Endodermal cell (in vitro differentiated cells): ENCODE measurements at regions not wholly inside any gene's neighbourhood (a gene's known extent, or its start where the extent isn't known, plus 50 kb on each side); places are given as distances from the start of the nearest gene placed in this dataset.

Experiments
- DNase-seq: peaks from one replicate; pipeline ENCODE4 v3.0.0-alpha.2; 2017
- H3K27ac ChIP-seq: 2 replicates; pipeline ENCODE4 v1.5.1; 2013; ENCODE audit warnings: mild to moderate bottlenecking, low read depth, low read length, moderate library complexity
- H3K27me3 ChIP-seq: 2 replicates; pipeline ENCODE4 v1.6.1; 2013; ENCODE audit warnings: mild to moderate bottlenecking, low read length, moderate library complexity; ENCODE audit not compliant: insufficient read depth, control insufficient read depth, poor library complexity, severe bottlenecking
- H3K36me3 ChIP-seq: 2 replicates; pipeline ENCODE4 v1.7.0; 2013; ENCODE audit warnings: mild to moderate bottlenecking, low read length, moderate library complexity; ENCODE audit not compliant: control insufficient read depth, insufficient read depth
- H3K4me1 ChIP-seq: one replicate; pipeline ENCODE4 v1.7.0; 2013; ENCODE audit warnings: low read length; ENCODE audit not compliant: control insufficient read depth, insufficient read depth
- H3K4me3 ChIP-seq: 2 replicates; pipeline ENCODE4 v1.5.1; 2013; ENCODE audit warnings: mild to moderate bottlenecking, low read length, moderate library complexity
- H3K9ac ChIP-seq: 2 replicates; pipeline ENCODE4 v1.6.1; 2013; ENCODE audit warnings: mild to moderate bottlenecking, low read length, moderate library complexity; ENCODE audit not compliant: poor library complexity, severe bottlenecking; ENCODE audit errors: extremely low read depth
- H3K9me3 ChIP-seq: 2 replicates; pipeline ENCODE4 v1.6.1; 2013; ENCODE audit warnings: mild to moderate bottlenecking, low read length, moderate library complexity; ENCODE audit not compliant: control insufficient read depth
- H3K27ac Mint-ChIP-seq: 2 replicates; pipeline ENCODE4 v1.8.0; 2020; ENCODE audit warnings: mixed read lengths
- H3K27me3 Mint-ChIP-seq: 2 replicates; pipeline ENCODE4 v1.8.0; 2021; ENCODE audit warnings: mild to moderate bottlenecking, mixed read lengths; ENCODE audit not compliant: insufficient read depth
- H3K36me3 Mint-ChIP-seq: 2 replicates; pipeline ENCODE4 v1.8.0; 2020; ENCODE audit warnings: low read depth, mixed read lengths
- H3K4me1 Mint-ChIP-seq: 2 replicates; pipeline ENCODE4 v1.8.0; 2020; ENCODE audit warnings: mixed read lengths
- H3K4me3 Mint-ChIP-seq: 2 replicates; pipeline ENCODE4 v1.8.0; 2020; ENCODE audit warnings: mild to moderate bottlenecking, moderate library complexity, mixed read lengths
- H3K9me3 Mint-ChIP-seq: 2 replicates; pipeline ENCODE4 v1.8.0; 2020; ENCODE audit warnings: mild to moderate bottlenecking, mixed read lengths
- WGBS, 2 experiments: methylation state at CpG; one replicate each; pipeline versions ENCODE4 v1.1.5 to v1.1.7; 2013; ENCODE audit warnings: missing lambda C conversion rate in 2 of 2, mixed read lengths in 1 of 2; ENCODE audit not compliant: insufficient coverage in 1 of 2, insufficient read length in 1 of 2; 5-methylcytosine and 5-hydroxymethylcytosine counted together
- TF ChIP-seq, protein P1 (sequence below): fragments of 200-600 bp; sonication (generic); conservative IDR thresholded peaks from 2 replicates; pipeline ENCODE4 v1.5.0; 2021; ENCODE audit warnings: antibody characterized with exemption, mild to moderate bottlenecking

DNA sequence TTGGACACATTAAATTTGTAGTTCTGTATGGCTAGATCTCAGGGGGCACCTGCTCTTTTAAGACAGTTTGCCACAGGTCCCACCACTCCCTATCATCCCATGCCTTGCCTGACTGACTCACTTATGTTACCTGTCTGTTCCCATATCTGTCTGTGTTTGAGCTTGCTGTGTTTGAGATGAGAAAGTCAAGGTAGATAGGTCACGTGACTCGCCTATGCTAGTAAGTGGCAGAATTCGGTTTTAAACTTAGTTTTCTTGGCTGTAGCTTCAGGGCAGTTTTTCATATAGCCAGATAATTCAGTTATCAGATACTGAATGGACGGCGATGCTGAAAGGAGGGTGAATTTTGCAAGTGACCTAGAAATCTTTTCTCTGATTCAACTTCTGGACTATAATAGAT, 348.4 kb downstream of the RPS24 start:
- Mint-ChIP-seq H3K36me3 (no peaks in the 10 kb centered on the region), H3K27me3 (peaks cover 29% of the 10 kb centered on the region), H3K27ac (no peak overlapping the region), H3K9me3 (peaks cover 13% of the 10 kb centered on the region), H3K4me1 (peaks cover 18% of the 10 kb centered on the region), H3K4me3 (no peak overlapping the region)
- H3K9me3 ChIP-seq, result peaks cover 17% of the 10 kb centered on the region
- no peak for DNase-seq
- no peaks in the 10 kb centered on the region for H3K27me3 ChIP-seq
- 94% methylated on average over 4 to 5 of the region's 5 CpGs for WGBS, 2 experiments
- H3K36me3 ChIP-seq, result no peaks in the 10 kb centered on the region
- H3K9ac ChIP-seq, result no peak overlapping the region
- no peak overlapping the region for H3K27ac ChIP-seq
- TF ChIP-seq, protein P1, sequence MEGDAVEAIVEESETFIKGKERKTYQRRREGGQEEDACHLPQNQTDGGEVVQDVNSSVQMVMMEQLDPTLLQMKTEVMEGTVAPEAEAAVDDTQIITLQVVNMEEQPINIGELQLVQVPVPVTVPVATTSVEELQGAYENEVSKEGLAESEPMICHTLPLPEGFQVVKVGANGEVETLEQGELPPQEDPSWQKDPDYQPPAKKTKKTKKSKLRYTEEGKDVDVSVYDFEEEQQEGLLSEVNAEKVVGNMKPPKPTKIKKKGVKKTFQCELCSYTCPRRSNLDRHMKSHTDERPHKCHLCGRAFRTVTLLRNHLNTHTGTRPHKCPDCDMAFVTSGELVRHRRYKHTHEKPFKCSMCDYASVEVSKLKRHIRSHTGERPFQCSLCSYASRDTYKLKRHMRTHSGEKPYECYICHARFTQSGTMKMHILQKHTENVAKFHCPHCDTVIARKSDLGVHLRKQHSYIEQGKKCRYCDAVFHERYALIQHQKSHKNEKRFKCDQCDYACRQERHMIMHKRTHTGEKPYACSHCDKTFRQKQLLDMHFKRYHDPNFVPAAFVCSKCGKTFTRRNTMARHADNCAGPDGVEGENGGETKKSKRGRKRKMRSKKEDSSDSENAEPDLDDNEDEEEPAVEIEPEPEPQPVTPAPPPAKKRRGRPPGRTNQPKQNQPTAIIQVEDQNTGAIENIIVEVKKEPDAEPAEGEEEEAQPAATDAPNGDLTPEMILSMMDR, result no peak
- no peak overlapping the region for H3K4me3 ChIP-seq
- peaks cover 9% of the 10 kb centered on the region for H3K4me1 ChIP-seq

DNA sequence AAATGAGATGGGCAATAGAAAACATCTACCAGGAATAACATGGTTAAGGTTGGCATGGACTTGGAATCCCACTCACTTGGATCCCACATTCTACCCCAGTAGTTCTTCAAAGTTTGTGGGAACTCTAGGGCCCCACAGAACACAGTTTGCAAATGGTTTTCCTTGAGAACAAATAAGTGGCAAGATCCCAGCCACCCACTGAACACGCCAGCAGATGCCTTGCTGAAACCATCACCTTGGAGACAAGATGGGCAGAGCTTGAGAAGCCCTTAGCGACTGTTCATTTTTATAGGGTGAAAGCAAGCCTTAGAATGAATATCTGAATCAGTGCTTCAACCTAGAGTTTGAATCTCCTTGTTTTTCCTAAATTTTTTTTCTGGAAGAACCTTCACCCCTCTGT, 349.1 kb downstream of the RPS24 start:
- Histone ChIP-seq H3K9me3 (peaks cover 17% of the 10 kb centered on the region), H3K4me1 (peaks cover 2% of the 10 kb centered on the region), H3K27me3 (no peaks in the 10 kb centered on the region), H3K4me3 (no peak overlapping the region), H3K36me3 (no peaks in the 10 kb centered on the region), H3K9ac (no peak overlapping the region), H3K27ac (no peak overlapping the region)
- no peak overlapping the region for H3K27ac Mint-ChIP-seq
- H3K9me3 Mint-ChIP-seq, result peaks cover 13% of the 10 kb centered on the region
- no peak for DNase-seq
- 83 to 89% methylated on average over 2 of the region's 2 CpGs for WGBS, 2 experiments
- peaks cover 29% of the 10 kb centered on the region for H3K27me3 Mint-ChIP-seq
- H3K4me3 Mint-ChIP-seq, result no peak overlapping the region
- TF ChIP-seq, protein P1, result no peak
- H3K36me3 Mint-ChIP-seq, result no peaks in the 10 kb centered on the region
- H3K4me1 Mint-ChIP-seq, result peaks cover 13% of the 10 kb centered on the region

DNA sequence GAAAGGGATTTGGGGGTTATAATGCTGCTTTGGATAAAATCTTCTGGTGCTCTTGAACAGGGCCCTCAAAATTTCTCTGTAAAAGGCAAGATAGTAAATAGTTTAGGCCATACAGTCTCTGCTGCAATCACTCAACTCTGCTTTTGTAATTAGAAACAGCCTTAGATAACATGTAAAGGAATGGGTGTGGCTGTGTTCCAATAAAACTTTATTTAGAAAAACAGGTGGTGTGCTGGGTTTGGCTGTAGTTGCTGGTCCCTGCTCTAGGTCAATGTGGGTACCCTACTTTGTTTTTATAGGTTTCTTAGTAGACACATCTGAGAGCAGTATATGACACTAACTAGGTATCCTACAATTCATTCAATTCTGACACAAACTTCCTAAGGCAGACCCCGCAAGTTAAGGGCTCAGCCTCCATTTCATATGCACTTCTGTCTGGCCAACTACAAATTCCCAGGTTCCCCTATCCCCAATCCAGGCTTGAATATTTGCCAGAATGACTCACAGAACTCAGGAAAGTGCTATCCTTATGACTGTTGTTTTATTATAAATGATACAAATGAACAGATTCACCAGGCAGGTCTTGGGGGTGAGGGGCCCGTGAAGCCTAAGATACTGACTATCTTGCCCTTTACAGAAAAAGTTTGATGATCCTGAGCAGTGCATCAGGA, 349.9 kb downstream of the RPS24 start:
- Mint-ChIP-seq H3K4me1 (peaks cover 6% of the 10 kb centered on the region), H3K9me3 (peaks cover 12% of the 10 kb centered on the region), H3K4me3 (no peak overlapping the region), H3K27me3 (peaks cover 29% of the 10 kb centered on the region), H3K36me3 (no peaks in the 10 kb centered on the region), H3K27ac (no peak overlapping the region)
- no peak overlapping the region for H3K27ac ChIP-seq
- no peak overlapping the region for H3K4me3 ChIP-seq
- no peak for DNase-seq
- H3K4me1 ChIP-seq, result no peaks in the 10 kb centered on the region
- 90 to 96% methylated on average over 2 of the region's 2 CpGs for WGBS, 2 experiments
- TF ChIP-seq, protein P1, result no peak
- H3K9me3 ChIP-seq, result peaks cover 13% of the 10 kb centered on the region
- H3K9ac ChIP-seq, result no peak overlapping the region
- H3K27me3 ChIP-seq, result no peaks in the 10 kb centered on the region
- no peaks in the 10 kb centered on the region for H3K36me3 ChIP-seq
